ENCODE measurements at regions not wholly inside any gene's neighbourhood (a gene's known extent, or its start where the extent isn't known, plus 50 kb on each side); places are given as distances from the start of the nearest gene placed in this dataset.

GRCh38 chr3:158991146-158991705, 189.4 kb downstream of the MFSD1 start:
- Histone ChIP-seq H3K4me1 (no peaks in the 10 kb centered on the region), H3K27me3 (no peaks in the 10 kb centered on the region), H3K4me3 (no peak overlapping the region), H3K9me3 (no peaks in the 10 kb centered on the region), H3K36me3 (no peaks in the 10 kb centered on the region), H3K27ac (no peak overlapping the region)
- TF ChIP-seq CTCF (IDR thresholded peaks at IDR 0.05), result no peak
- intact Hi-C loops (cut with DNase I; ENCODE audit: low total_unique reads), result no loop called here
- no peak for DNase-seq

- Histone ChIP-seq H3K4me3 (no peak overlapping the region), H3K36me3 (no peaks in the 10 kb centered on the region), H3K27ac (no peak overlapping the region), H3K4me1 (no peaks in the 10 kb centered on the region), H3K9me3 (no peaks in the 10 kb centered on the region), H3K27me3 (no peaks in the 10 kb centered on the region)
- DNase-seq, result no peak
- no peak for TF ChIP-seq CTCF (IDR thresholded peaks at IDR 0.05)
- intact Hi-C loops (cut with DNase I; ENCODE audit: low total_unique reads), result no loop called here
Measured at GRCh38 chr3:158992463-158992862, 190.6 kb downstream of the MFSD1 start.

GRCh38 chr3:158994386-158994785, 192.5 kb downstream of the MFSD1 start:
- Histone ChIP-seq H3K27me3 (no peaks in the 10 kb centered on the region), H3K27ac (no peak overlapping the region), H3K4me3 (no peak overlapping the region), H3K4me1 (no peaks in the 10 kb centered on the region), H3K36me3 (no peaks in the 10 kb centered on the region), H3K9me3 (no peaks in the 10 kb centered on the region)
- TF ChIP-seq CTCF (IDR thresholded peaks at IDR 0.05), result no peak
- intact Hi-C loops (cut with DNase I; ENCODE audit: low total_unique reads), result no loop called here
- DNase-seq, result no peak

DNA sequence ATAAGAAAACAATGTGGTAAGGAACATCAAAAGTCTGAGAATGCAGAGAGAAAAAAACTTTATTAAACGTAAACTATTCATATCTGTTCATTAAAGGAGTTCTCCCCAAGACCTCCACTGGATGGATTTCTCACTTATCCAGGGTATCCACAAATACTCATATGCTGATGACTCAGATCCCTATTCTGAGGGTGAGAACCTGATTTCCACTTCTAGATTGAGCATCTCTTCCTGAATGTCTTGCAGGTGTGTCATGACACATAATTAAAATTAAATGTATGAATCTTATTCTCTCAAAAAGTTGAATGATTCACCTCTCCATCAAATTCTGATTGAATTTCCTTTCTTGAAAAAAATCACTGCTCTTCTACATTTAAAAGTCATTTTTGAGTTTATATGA, 199.9 kb downstream of the MFSD1 start:
- TF ChIP-seq CTCF (IDR thresholded peaks at IDR 0.05), result no peak
- DNase-seq, result no peak
- no peak overlapping the region for H3K4me3 ChIP-seq
- no peaks in the 10 kb centered on the region for H3K27me3 ChIP-seq
- no peaks in the 10 kb centered on the region for H3K9me3 ChIP-seq
- intact Hi-C loops (cut with DNase I; ENCODE audit: low total_unique reads), result no loop called here
- no peaks in the 10 kb centered on the region for H3K36me3 ChIP-seq
- H3K27ac ChIP-seq, result no peak overlapping the region
- no peaks in the 10 kb centered on the region for H3K4me1 ChIP-seq

GRCh38 chr3:159005137-159005536, 203.3 kb downstream of the MFSD1 start:
- Histone ChIP-seq H3K9me3 (no peaks in the 10 kb centered on the region), H3K27me3 (no peaks in the 10 kb centered on the region), H3K4me3 (no peak overlapping the region), H3K36me3 (no peaks in the 10 kb centered on the region), H3K27ac (no peak overlapping the region), H3K4me1 (no peaks in the 10 kb centered on the region)
- no peak for TF ChIP-seq CTCF (IDR thresholded peaks at IDR 0.05)
- intact Hi-C loops (cut with DNase I; ENCODE audit: low total_unique reads), result no loop called here
- DNase-seq, result no peak

- intact Hi-C loops (cut with DNase I; ENCODE audit: low total_unique reads), result no loop called here
- H3K27ac ChIP-seq, result no peak overlapping the region
- no peak for TF ChIP-seq CTCF (IDR thresholded peaks at IDR 0.05)
Measured at GRCh38 chr3:159007331-159007730, 205.5 kb downstream of the MFSD1 start.

More at GRCh38 chr3:159007331-159007730, 205.5 kb downstream of the MFSD1 start:
- H3K36me3 ChIP-seq, result no peaks in the 10 kb centered on the region
- H3K27me3 ChIP-seq, result no peaks in the 10 kb centered on the region
- no peaks in the 10 kb centered on the region for H3K9me3 ChIP-seq
- no peak overlapping the region for H3K4me3 ChIP-seq
- H3K4me1 ChIP-seq, result no peaks in the 10 kb centered on the region
- DNase-seq, result no peak
